ENCODE measurements at regions not wholly inside any gene's neighbourhood (a gene's known extent, or its start where the extent isn't known, plus 50 kb on each side); places are given as distances from the start of the nearest gene placed in this dataset.

- TF ChIP-seq ZNF223 (tag by site-specific recombination; IDR thresholded peaks at IDR 0.05): no peak
- TF ChIP-seq BCL11B (tag by site-specific recombination; IDR thresholded peaks at IDR 0.05; ENCODE audit: low read depth): no peak
- peak; percentile 88 for TF ChIP-seq ZNF629 (tag by site-specific recombination; IDR thresholded peaks at IDR 0.05)
- no peak for TF ChIP-seq HOXA7 (CRISPR knock-in tag; IDR thresholded peaks at IDR 0.05; ENCODE audit: borderline replicate concordance)
- TF ChIP-seq YY2 (tag by site-specific recombination; IDR thresholded peaks at IDR 0.05): no peak
- TF ChIP-seq ZNF184 (tag by site-specific recombination; IDR thresholded peaks at IDR 0.05): 0 out of 2 replicates have a peak, but pooled peaks have one; percentile 44
- TF ChIP-seq ZNF560 (tag by site-specific recombination; IDR thresholded peaks at IDR 0.05; ENCODE audit: borderline replicate concordance): no peak
- no peak for TF ChIP-seq ZNF670 (tag by site-specific recombination; IDR thresholded peaks at IDR 0.05; ENCODE audit: low read depth)
- TF ChIP-seq KLF8 (tag by site-specific recombination; IDR thresholded peaks at IDR 0.05): peak; percentile 63
- no peak for TF ChIP-seq ZSCAN23 (tag by site-specific recombination; IDR thresholded peaks at IDR 0.05)
- TF ChIP-seq MZF1 (tag by site-specific recombination; IDR thresholded peaks at IDR 0.05; ENCODE audit: borderline replicate concordance): peak; percentile 92
- TF ChIP-seq ZBTB21 (tag by site-specific recombination; IDR thresholded peaks at IDR 0.05): peak; percentile 55
- TF ChIP-seq ZNF558 (tag by site-specific recombination; IDR thresholded peaks at IDR 0.05): no peak
- peak; percentile 78 for TF ChIP-seq WT1 (tag by site-specific recombination; IDR thresholded peaks at IDR 0.05)
- TF ChIP-seq ZNF791 (tag by site-specific recombination; IDR thresholded peaks at IDR 0.05): no peak
- TF ChIP-seq ZNF747 (tag by site-specific recombination; IDR thresholded peaks at IDR 0.05): no peak
- no peak for TF ChIP-seq ZNF768 (tag by site-specific recombination; IDR thresholded peaks at IDR 0.05)
- TF ChIP-seq PRDM6 (tag by site-specific recombination; IDR thresholded peaks at IDR 0.05): peak; percentile 47; the same call in 1 of the 2 replicates
- TF ChIP-seq, protein P1, sequence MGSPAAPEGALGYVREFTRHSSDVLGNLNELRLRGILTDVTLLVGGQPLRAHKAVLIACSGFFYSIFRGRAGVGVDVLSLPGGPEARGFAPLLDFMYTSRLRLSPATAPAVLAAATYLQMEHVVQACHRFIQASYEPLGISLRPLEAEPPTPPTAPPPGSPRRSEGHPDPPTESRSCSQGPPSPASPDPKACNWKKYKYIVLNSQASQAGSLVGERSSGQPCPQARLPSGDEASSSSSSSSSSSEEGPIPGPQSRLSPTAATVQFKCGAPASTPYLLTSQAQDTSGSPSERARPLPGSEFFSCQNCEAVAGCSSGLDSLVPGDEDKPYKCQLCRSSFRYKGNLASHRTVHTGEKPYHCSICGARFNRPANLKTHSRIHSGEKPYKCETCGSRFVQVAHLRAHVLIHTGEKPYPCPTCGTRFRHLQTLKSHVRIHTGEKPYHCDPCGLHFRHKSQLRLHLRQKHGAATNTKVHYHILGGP (tag by site-specific recombination; IDR thresholded peaks at IDR 0.05): no peak
- TF ChIP-seq, protein P2, sequence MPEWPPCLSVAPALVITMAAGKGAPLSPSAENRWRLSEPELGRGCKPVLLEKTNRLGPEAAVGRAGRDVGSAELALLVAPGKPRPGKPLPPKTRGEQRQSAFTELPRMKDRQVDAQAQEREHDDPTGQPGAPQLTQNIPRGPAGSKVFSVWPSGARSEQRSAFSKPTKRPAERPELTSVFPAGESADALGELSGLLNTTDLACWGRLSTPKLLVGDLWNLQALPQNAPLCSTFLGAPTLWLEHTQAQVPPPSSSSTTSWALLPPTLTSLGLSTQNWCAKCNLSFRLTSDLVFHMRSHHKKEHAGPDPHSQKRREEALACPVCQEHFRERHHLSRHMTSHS (tag by site-specific recombination; IDR thresholded peaks at IDR 0.05): no peak
- no peak for TF ChIP-seq BCL11A (tag by site-specific recombination; IDR thresholded peaks at IDR 0.05; ENCODE audit: low read depth)
- peak; percentile 67; the same call in 1 of the 2 replicates for TF ChIP-seq HIC1 (tag by site-specific recombination; IDR thresholded peaks at IDR 0.05)
- TF ChIP-seq ZFP3 (tag by site-specific recombination; IDR thresholded peaks at IDR 0.05; ENCODE audit: low read depth): no peak
- no peak for TF ChIP-seq ZIC2 (tag by site-specific recombination; IDR thresholded peaks at IDR 0.05)
- TF ChIP-seq, protein P3, sequence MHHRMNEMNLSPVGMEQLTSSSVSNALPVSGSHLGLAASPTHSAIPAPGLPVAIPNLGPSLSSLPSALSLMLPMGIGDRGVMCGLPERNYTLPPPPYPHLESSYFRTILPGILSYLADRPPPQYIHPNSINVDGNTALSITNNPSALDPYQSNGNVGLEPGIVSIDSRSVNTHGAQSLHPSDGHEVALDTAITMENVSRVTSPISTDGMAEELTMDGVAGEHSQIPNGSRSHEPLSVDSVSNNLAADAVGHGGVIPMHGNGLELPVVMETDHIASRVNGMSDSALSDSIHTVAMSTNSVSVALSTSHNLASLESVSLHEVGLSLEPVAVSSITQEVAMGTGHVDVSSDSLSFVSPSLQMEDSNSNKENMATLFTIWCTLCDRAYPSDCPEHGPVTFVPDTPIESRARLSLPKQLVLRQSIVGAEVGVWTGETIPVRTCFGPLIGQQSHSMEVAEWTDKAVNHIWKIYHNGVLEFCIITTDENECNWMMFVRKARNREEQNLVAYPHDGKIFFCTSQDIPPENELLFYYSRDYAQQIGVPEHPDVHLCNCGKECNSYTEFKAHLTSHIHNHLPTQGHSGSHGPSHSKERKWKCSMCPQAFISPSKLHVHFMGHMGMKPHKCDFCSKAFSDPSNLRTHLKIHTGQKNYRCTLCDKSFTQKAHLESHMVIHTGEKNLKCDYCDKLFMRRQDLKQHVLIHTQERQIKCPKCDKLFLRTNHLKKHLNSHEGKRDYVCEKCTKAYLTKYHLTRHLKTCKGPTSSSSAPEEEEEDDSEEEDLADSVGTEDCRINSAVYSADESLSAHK (tag by site-specific recombination; IDR thresholded peaks at IDR 0.05): no peak
- TF ChIP-seq SP7 (tag by site-specific recombination; IDR thresholded peaks at IDR 0.05): peak; percentile 68
- no peak for TF ChIP-seq ZNF2 (tag by site-specific recombination; IDR thresholded peaks at IDR 0.05)
- no peak for TF ChIP-seq SETDB1 (IDR thresholded peaks at IDR 0.05; ENCODE audit: insufficient read length, low read length)
- no peak for TF ChIP-seq GLIS1 (tag by site-specific recombination; IDR thresholded peaks at IDR 0.05)
These were observed 134.5 kb downstream of the BTC start (continued) for GRCh38 chr4:74659576-74660411.
